ENCODE measurements at regions not wholly inside any gene's neighbourhood (a gene's known extent, or its start where the extent isn't known, plus 50 kb on each side); places are given as distances from the start of the nearest gene placed in this dataset.

DNA sequence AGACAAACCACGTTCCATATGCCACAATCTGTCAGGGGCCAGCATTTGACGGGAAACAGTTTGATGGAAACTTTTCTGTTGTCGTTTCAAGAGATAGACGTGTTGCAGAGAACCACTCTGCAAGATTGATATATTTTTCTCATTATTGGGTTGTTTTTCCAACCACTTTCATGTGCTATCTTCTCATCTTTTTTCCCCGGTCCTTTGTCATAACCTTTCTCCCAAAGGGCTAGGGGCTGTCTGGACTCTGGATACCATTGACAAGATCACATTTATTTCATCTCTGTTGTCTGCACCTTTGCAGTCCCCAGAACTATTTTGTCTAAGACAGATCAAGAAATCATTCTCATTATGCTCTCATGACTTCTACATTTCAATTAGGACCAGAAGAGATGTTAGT lies 57.6 kb upstream of the SLC25A26 start:
- no peak overlapping the region for H3K9ac ChIP-seq (ENCODE audit: control insufficient read depth, extremely low read depth, insufficient read depth, low read length)
- no peak overlapping the region for H3K4me2 ChIP-seq (ENCODE audit: control insufficient read depth, extremely low read depth, insufficient read depth, low read depth, low read length)
- no peaks in the 10 kb centered on the region for H3K4me1 ChIP-seq (ENCODE audit: control insufficient read depth, extremely low read depth, insufficient read depth, low read length)
- H4K20me1 ChIP-seq (ENCODE audit: control insufficient read depth, extremely low read depth, insufficient read depth, low read length), result no peaks in the 10 kb centered on the region
- DNase-seq (ENCODE audit: low read depth, low spot score) (no peak), FAIRE-seq (no peak)
- no peaks in the 10 kb centered on the region for H3K79me2 ChIP-seq (ENCODE audit: control insufficient read depth, insufficient read depth, low read length)
- H3K27ac ChIP-seq (ENCODE audit: control insufficient read depth, insufficient read depth, low read length), result no peak overlapping the region
- no peaks in the 10 kb centered on the region for H3K36me3 ChIP-seq (ENCODE audit: control insufficient read depth in 2 of 2, extremely low read depth in 1 of 2, insufficient read depth in 2 of 2, low read length in 2 of 2)
- no peak overlapping the region for H3K4me3 ChIP-seq (ENCODE audit: control insufficient read depth in 2 of 3, extremely low read depth in 1 of 3, insufficient read depth in 2 of 3, low read depth in 1 of 3, low read length in 3 of 3)
- dilution Hi-C loops (cut with MboI; ENCODE audit: extremely low pct_ligation_motif_present, low sequenced_read_pairs), result no loop called here
- H3K9me1 ChIP-seq (ENCODE audit: control insufficient read depth, extremely low read depth, insufficient read depth, low read length), result no peaks in the 10 kb centered on the region
- no peak overlapping the region for H2AFZ ChIP-seq (ENCODE audit: control insufficient read depth, low read length)
- no peaks in the 10 kb centered on the region for H3K27me3 ChIP-seq (ENCODE audit: control insufficient read depth, extremely low read depth, insufficient read depth, low read length)
- TF ChIP-seq EZH2 (IDR thresholded peaks at IDR 0.05; ENCODE audit: low read length), result no peak
- no peak for TF ChIP-seq CTCF (optimal IDR thresholded peaks at IDR 0.05 in 1 of 3, IDR thresholded peaks at IDR 0.05 in 1 of 3, conservative IDR thresholded peaks at IDR 0.05 in 1 of 3; ENCODE audit: extremely low read depth in 1 of 3, insufficient read depth in 2 of 3, low read length in 3 of 3)
- no peaks in the 10 kb centered on the region for H3K9me3 ChIP-seq (ENCODE audit: control insufficient read depth, low read depth, low read length)

DNA sequence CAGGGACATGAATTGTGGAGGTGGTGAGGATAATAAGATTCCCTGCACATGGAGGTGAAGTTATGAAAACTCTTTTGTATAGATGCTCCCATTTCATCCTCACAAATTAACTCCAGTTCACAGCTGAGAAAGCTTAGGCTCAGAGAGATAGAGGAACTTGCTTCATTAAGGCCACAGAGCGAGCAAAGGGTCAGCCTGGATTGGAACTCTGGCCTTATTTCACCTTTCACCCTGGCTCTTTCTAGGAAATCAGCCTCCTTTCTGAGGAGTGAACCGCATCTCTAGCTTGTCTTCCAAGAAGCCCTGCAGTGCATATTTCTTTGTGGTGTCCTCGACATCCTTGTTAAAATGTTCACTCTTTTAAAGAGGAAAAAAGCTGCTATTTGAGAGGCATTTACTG lies 58.0 kb upstream of the SLC25A26 start:
- no peaks in the 10 kb centered on the region for H3K9me1 ChIP-seq (ENCODE audit: control insufficient read depth, extremely low read depth, insufficient read depth, low read length)
- H3K27me3 ChIP-seq (ENCODE audit: control insufficient read depth, extremely low read depth, insufficient read depth, low read length), result no peaks in the 10 kb centered on the region
- FAIRE-seq, result no peak
- dilution Hi-C loops (cut with MboI; ENCODE audit: extremely low pct_ligation_motif_present, low sequenced_read_pairs), result no loop called here
- no peaks in the 10 kb centered on the region for H3K4me1 ChIP-seq (ENCODE audit: control insufficient read depth, extremely low read depth, insufficient read depth, low read length)
- H4K20me1 ChIP-seq (ENCODE audit: control insufficient read depth, extremely low read depth, insufficient read depth, low read length), result no peaks in the 10 kb centered on the region
- H3K4me2 ChIP-seq (ENCODE audit: control insufficient read depth, extremely low read depth, insufficient read depth, low read depth, low read length), result no peak overlapping the region
- no peak overlapping the region for H3K4me3 ChIP-seq (ENCODE audit: control insufficient read depth in 2 of 3, extremely low read depth in 1 of 3, insufficient read depth in 2 of 3, low read depth in 1 of 3, low read length in 3 of 3)
- no peak for DNase-seq (ENCODE audit: low read depth, low spot score)
- no peak overlapping the region for H2AFZ ChIP-seq (ENCODE audit: control insufficient read depth, low read length)
- no peaks in the 10 kb centered on the region for H3K79me2 ChIP-seq (ENCODE audit: control insufficient read depth, insufficient read depth, low read length)
- no peaks in the 10 kb centered on the region for H3K9me3 ChIP-seq (ENCODE audit: control insufficient read depth, low read depth, low read length)
- H3K27ac ChIP-seq (ENCODE audit: control insufficient read depth, insufficient read depth, low read length), result no peak overlapping the region
- no peaks in the 10 kb centered on the region for H3K36me3 ChIP-seq (ENCODE audit: control insufficient read depth in 2 of 2, extremely low read depth in 1 of 2, insufficient read depth in 2 of 2, low read length in 2 of 2)
- H3K9ac ChIP-seq (ENCODE audit: control insufficient read depth, extremely low read depth, insufficient read depth, low read length), result no peak overlapping the region
- TF ChIP-seq EZH2 (IDR thresholded peaks at IDR 0.05; ENCODE audit: low read length), result no peak
- TF ChIP-seq CTCF (optimal IDR thresholded peaks at IDR 0.05 in 1 of 3, IDR thresholded peaks at IDR 0.05 in 1 of 3, conservative IDR thresholded peaks at IDR 0.05 in 1 of 3; ENCODE audit: extremely low read depth in 1 of 3, insufficient read depth in 2 of 3, low read length in 3 of 3), result no peak
